ENCODE measurements at regions not wholly inside any gene's neighbourhood (a gene's known extent, or its start where the extent isn't known, plus 50 kb on each side); places are given as distances from the start of the nearest gene placed in this dataset.

- no peak for DNase-seq
These were observed 687.9 kb upstream of the CITED2 start for GRCh38 chr6:140062043-140063020.

- DNase-seq, result no peak
These were observed 686.9 kb upstream of the CITED2 start for GRCh38 chr6:140061110-140062042.

DNA sequence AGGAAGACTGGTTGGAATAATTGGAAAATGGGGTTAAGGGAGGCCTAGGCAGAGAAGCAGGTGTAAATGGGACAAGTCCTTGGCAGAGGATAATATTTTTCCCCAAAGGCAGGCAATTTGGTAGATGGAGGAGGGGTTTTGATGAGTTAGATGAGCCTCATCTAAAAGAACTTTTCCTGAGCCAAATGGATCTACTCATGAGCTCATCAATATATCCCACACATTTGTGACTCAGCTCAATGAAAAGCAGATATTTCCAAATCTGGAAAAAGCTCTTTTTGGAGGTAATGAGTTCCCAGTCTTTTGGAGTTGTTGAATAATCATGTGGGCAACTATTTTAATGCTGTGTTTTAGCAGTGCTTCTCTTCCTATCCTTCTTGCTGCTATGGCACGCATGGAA is 685.5 kb upstream of the CITED2 start:
- no peak for DNase-seq

DNA sequence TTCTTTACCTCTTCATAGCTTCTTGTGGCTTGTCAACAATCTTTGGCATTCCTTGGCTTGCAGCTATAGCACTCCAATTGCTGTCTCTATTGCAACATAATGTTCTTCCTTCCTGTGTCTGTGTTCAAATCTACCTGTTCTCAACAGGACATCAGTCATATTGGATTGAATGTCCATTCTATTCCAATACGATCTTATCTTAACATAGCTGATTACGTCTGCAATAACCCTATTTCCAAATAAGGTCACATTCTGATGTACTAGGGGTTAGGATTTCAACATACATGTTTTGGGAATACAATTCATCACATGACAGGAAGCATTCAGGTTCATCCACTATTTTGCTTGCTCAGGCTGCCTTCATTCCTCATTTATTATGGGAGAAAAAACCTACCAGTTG is 684.4 kb upstream of the CITED2 start:
- DNase-seq, result no peak

DNA sequence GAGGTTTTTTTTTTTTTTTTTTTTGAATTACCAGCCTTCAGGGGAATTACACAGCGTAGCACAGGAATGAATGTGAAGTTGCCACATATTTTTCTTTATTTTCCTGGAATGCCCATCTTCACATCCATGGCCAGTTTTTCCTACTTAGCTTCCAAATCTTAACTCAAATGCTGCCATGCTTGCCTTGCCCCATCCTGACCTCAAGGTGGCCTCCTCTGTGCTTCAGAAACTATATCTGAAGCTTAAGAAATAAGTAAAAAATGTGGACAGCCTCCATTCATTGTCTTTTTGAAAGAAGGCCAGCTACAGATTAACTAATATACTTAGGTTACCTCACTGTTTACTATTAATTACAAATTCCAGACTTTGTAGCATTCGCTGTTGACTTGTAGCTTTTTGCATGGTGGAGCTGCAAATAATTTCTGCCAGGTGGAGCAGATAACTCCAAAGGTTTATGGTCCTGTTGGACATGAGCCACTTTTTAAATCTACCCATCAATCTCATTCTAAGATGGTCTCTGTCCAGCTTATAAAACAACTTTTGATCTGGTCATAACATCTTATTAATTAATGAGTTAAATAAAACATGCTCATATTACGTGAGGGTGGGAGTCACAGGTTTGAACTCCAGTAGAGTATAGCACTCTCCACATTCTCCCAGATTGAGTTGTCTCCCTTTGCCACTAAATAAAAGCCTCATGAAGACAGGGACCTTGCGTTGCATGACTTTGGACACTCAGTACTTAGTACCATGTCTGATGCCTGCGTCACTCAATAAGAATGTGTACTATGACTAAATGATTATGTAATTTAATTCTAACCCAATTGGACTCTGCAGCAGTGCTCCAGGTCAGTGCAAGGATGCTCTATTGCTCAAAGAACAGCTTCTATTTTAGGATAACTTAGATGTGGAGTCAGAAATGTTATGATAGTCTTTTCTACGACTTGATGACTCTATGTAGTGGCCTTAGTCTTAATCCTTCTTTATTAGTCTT is 678.6 kb upstream of the CITED2 start:
- no peak for DNase-seq

DNA sequence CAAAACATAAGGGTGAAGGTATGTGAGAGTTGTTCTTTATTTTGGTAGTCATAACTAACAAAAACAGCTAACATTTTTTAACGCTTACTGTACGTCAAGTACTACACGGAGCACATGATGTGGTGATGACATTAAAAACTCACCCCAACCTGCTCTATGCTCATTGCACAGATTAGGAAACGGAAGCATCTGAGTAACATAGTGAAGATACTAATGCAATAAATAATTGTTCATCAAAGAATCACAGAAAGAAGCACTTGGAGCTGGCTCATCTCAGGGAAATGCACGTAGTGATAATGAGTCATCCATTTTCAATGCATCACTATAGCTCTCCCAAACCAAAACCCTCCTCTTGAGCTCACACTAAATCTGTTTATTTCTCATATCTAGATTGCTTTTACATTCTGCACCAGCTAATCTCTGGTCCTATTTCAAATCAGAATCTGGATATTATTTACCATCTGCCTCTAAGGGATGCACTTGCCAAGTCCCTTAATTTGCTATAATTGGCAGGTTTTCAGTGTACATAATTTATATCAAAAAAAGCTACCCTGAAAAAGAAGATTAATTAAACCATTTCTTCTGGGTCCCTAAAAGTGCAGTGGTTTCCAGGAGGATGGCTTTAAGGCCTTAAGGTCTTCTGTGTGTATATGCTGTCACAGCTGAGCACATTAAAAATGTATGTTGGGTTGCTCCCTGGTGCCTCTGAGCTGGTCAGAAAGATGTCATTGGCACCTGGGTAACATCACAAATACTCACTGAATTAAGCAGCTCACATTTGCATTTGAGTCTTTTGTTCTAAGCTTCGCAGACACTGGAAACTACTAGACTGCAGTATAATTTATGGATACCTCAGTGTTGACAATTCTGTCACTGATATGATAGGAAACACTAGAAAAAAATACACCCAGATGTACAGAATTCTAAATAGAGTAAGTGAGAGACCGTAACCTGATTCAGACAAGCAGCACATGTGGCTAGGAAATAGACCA is 677.4 kb upstream of the CITED2 start:
- DNase-seq, result no peak

GRCh38 chr6:140050101-140050995 is 675.9 kb upstream of the CITED2 start:
- DNase-seq, result no peak

DNA sequence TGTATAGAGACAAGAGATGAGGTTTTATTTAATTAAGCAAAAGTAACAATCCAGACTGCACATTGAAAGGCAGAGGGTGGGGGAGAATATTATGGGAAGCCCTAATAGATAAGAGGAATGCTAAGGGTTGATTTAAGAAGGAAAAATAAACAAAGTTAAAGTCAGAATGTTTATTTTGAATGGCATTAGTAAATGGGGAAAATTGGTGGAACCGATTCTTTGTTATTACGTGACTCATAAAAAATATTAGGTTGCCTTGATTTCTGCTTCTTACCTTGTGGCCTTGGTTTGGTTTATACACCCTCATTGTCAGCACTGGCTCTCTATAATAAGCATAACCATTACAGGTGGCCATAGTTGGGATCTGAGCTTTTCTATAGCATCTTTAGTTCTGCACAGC is 674.8 kb upstream of the CITED2 start:
- no peak for DNase-seq

DNA sequence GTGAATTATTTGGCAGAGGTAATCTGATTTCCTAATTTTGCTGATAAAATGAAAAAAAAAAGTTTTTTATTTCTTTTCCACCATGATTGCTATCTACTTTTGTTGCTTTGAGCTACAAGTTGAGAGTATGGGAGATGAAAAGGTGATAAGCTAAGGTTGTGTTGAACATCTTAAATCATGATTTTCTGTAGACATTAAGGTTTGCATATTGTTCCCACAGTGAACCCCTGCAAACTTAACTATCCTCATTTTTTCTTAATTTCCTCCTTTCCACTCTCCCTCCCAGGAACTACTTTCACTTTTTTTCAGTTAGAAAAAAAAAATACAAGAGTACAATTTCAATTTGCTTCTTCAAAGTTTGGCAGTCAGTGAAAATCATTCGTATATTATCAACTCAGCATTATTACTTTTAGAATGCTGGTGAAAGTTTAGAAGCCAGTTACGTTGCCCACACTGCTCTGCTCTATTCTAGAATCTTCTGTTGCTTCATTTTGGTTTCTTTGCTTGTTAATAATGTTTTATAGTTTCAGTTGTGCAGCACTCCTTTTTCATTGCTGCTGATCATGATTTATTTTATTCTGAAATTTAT is 673.8 kb upstream of the CITED2 start:
- no peak for DNase-seq

DNA sequence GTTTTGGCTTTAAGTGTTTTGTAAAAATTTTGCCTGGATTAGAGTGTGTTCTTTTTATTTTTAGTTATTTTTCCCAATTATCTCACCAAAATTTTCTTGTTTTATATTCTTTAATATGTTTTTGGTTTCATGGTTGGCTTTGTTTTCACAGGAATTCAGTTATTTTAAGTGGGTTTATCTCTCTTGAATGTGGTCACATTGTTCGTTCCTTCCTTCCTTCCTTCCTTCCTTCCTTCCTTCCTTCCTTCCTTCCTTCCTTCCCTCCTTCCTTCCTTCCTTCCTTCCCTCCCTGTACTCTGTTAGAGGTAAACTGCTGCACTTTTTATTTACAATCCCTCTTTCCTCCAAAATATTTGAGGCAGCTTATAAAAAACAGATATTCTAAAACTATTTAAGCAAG is 672.9 kb upstream of the CITED2 start:
- no peak for DNase-seq

- DNase-seq, result no peak
These were observed 671.7 kb upstream of the CITED2 start for GRCh38 chr6:140046016-140046632.

DNA sequence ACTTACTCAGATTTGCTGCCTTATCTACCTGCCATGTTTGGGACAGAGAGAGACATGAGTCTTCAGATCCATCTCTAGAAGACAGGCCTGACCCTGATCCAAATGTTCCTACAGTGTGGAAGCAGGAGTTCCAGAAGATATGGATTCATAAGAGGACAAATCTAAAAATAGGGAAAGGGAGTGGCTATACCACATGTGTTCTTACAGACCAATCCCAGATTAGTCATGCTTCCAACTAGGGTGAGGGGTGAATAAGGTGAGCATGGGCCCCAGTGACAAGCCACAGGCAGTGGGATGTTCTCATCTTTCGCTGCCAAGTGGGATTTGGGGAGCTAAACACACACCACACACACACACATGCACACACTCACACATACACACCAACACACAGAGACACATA is 670.7 kb upstream of the CITED2 start:
- no peak for DNase-seq

DNA sequence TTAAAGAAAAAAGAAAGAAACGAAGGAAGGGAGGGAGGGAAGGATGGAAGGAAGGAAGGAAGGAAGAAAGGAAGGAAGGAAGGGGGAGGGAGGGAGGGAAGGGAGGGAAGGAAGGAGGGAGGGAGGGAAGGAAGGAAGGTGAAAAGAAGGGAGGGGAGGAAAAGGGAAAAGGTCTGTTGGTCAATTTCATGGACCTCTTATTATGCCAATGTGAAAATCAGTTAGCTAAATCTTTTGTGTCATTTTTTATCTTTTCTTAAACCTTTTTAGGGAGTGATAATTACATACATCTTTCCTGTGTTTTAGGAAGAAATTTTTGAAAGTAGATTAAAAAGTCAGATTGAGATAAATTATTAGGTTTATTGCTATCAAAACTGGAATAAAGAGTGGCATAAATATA is 670.2 kb upstream of the CITED2 start:
- no peak for DNase-seq

GRCh38 chr6:140043762-140044378 is 669.4 kb upstream of the CITED2 start:
- no peak for DNase-seq

- no peak for DNase-seq
These were observed 668.9 kb upstream of the CITED2 start for GRCh38 chr6:140043357-140043756.

GRCh38 chr6:140041571-140042332 is 667.3 kb upstream of the CITED2 start:
- DNase-seq, result no peak

GRCh38 chr6:140041056-140041455 is 666.6 kb upstream of the CITED2 start:
- no peak for DNase-seq

DNA sequence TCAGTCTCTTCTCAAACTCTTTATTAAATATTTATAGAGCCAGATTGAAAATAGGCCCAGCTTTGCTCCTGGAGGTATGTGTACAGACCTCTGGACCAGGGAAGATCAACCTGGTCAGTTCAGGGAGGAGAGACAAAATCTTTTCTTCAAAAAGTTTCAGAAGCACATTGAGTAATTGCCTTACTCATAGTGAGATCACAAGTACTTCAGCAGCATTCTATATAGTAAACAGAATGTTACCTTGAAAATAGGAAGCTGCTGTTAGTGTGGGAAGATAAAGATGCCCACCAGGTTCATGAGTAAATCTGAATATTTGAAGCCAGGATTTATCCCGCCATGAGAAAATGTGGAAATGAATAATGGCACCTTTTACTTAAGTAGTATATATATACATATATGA is 665.9 kb upstream of the CITED2 start:
- DNase-seq, result no peak
